GM23248 (cell line): ENCODE measurements at regions not wholly inside any gene's neighbourhood (a gene's known extent, or its start where the extent isn't known, plus 50 kb on each side); places are given as distances from the start of the nearest gene placed in this dataset.

ENCODE experiments used
- EZH2 ChIP-seq: fragments of 200-600 bp; sonication (generic); IDR thresholded peaks from 2 replicates; pipeline ENCODE4 v1.6.1; 2018; ENCODE audit warnings: antibody characterized with exemption, mild to moderate bottlenecking; ENCODE audit not compliant: insufficient read depth, poor library complexity, severe bottlenecking
- EZH2phosphoT487 ChIP-seq: fragments of 200-600 bp; sonication (generic); IDR thresholded peaks from 2 replicates; pipeline ENCODE4 v1.6.1; 2018; ENCODE audit warnings: antibody characterized with exemption, moderate library complexity, mild to moderate bottlenecking, low read depth; ENCODE audit not compliant: insufficient read depth

DNA sequence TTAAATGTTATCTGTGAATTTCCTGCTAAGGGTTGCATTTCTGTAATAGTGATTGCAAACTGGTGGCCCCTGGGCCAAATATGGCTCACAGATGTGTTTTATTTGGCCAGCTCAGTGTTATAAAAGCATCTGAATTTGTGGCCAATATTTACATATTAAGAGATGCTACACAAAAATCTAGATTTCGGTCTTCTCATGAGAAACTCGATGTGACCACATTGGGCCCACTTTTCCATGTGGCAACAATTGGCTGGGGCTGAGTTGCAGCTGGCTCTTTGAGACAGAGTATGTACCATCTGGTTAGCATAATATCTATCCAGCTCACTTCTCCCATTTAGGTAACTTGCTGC, 244.5 kb upstream of the POU2AF2 start:
- TF ChIP-seq EZH2 (no peak), EZH2phosphoT487 (no peak)
